Tibial nerve (tissue), 4 donors: ENCODE measurements at regions not wholly inside any gene's neighbourhood (a gene's known extent, or its start where the extent isn't known, plus 50 kb on each side); places are given as distances from the start of the nearest gene placed in this dataset.

Source experiments
- EP300 ChIP-seq, 2 donors: sonication (generic); formaldehyde crosslinking; IDR thresholded peaks; one replicate each; pipeline ENCODE4 v1.6.1; 2017; ENCODE audit warnings: antibody characterized with exemption in 2 of 2, mild to moderate bottlenecking in 1 of 2
- TF ChIP-seq, protein P1 (sequence below), 5 experiments: fragments of 200-600 bp in 3 of 5; fragments of 450-650 bp in 2 of 5; sonication (generic) in 3 of 5; IDR thresholded peaks; one replicate each; pipeline ENCODE4 v1.5.1; 2016 to 2019; ENCODE audit warnings: antibody characterized with exemption in 5 of 5, mild to moderate bottlenecking in 3 of 5, moderate library complexity in 2 of 5

DNA sequence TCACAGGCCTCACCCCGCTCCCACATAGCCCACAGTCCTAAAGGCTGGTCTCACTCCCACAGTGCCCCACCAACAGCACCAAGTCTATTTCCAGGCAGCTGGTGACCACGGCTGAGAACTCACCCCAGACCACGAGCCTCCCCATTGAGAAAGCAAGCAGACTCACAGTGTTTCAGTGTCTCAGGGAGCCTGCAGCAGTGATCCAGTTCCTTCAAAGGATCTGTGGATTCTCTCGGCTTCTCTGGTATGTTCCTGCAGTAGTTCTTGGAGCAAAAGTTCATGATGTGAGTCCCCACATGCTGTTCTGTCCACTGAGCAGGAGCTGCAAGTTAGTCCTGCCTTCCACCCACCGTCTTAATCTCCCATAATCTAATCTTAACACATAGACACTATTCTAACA, 185.3 kb upstream of the CDH6 start:
- TF ChIP-seq, protein P1, sequence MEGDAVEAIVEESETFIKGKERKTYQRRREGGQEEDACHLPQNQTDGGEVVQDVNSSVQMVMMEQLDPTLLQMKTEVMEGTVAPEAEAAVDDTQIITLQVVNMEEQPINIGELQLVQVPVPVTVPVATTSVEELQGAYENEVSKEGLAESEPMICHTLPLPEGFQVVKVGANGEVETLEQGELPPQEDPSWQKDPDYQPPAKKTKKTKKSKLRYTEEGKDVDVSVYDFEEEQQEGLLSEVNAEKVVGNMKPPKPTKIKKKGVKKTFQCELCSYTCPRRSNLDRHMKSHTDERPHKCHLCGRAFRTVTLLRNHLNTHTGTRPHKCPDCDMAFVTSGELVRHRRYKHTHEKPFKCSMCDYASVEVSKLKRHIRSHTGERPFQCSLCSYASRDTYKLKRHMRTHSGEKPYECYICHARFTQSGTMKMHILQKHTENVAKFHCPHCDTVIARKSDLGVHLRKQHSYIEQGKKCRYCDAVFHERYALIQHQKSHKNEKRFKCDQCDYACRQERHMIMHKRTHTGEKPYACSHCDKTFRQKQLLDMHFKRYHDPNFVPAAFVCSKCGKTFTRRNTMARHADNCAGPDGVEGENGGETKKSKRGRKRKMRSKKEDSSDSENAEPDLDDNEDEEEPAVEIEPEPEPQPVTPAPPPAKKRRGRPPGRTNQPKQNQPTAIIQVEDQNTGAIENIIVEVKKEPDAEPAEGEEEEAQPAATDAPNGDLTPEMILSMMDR (IDR thresholded peaks at IDR 0.05): no peak
- no peak for TF ChIP-seq EP300 (IDR thresholded peaks at IDR 0.05)
